ENCODE measurements at regions not wholly inside any gene's neighbourhood (a gene's known extent, or its start where the extent isn't known, plus 50 kb on each side); places are given as distances from the start of the nearest gene placed in this dataset.

DNA sequence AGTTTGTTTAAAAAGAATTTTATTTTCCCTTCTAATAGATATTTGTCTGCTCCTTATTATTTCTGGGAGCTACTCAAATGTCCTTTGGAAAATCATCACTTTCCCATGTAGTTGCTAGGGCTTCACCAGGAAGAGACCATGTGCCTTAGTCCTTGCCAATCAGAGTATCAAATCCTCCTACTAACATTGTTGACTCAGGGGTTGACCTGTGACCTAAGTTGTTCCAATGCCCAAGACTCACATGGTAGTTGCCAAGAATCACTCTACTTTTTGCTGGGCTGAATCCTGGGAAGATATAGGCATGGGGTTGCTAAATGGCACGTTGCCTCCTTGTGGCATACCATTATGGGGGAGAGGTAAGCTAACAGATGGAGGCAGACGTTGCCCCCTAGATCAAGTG, 58.2 kb upstream of the FOXD3 start:
- TF ChIP-seq, protein P1, sequence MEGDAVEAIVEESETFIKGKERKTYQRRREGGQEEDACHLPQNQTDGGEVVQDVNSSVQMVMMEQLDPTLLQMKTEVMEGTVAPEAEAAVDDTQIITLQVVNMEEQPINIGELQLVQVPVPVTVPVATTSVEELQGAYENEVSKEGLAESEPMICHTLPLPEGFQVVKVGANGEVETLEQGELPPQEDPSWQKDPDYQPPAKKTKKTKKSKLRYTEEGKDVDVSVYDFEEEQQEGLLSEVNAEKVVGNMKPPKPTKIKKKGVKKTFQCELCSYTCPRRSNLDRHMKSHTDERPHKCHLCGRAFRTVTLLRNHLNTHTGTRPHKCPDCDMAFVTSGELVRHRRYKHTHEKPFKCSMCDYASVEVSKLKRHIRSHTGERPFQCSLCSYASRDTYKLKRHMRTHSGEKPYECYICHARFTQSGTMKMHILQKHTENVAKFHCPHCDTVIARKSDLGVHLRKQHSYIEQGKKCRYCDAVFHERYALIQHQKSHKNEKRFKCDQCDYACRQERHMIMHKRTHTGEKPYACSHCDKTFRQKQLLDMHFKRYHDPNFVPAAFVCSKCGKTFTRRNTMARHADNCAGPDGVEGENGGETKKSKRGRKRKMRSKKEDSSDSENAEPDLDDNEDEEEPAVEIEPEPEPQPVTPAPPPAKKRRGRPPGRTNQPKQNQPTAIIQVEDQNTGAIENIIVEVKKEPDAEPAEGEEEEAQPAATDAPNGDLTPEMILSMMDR (conservative IDR thresholded peaks at IDR 0.05; ENCODE audit: low read length) = no peak
- no peak for TF ChIP-seq EZH2phosphoT487 (IDR thresholded peaks at IDR 0.05; ENCODE audit: borderline replicate concordance, low read depth, low read length)

Data from OCI-LY7 (cell line).